CD4-positive, alpha-beta memory T cell (primary cell): ENCODE measurements at regions not wholly inside any gene's neighbourhood (a gene's known extent, or its start where the extent isn't known, plus 50 kb on each side); places are given as distances from the start of the nearest gene placed in this dataset.
"Not testable (repeated sequence)": the region's sequence is repeated elsewhere in the genome, so short reads cannot be mapped to it uniquely, and the experiment has no call there.

Experiments
- CTCF ChIA-PET: fragments of 350-600 bp; sonication (Branson Sonifier 250); formaldehyde crosslinking; loops from one replicate; lab custom pipeline; 2021; ENCODE audit warnings: inconsistent platforms; ENCODE audit not compliant: partially characterized antibody; lab: Charles Lee
- POLR2A ChIA-PET: fragments of 350-600 bp; sonication (Branson Sonifier 250); formaldehyde crosslinking; loops from one replicate; lab custom pipeline; 2021; ENCODE audit not compliant: partially characterized antibody; lab: Charles Lee
- DNase-seq, 5 donors: peaks; one replicate each; pipeline versions ENCODE4 v3.0.0 to v3.0.0-alpha.2; 2020 to 2022; ENCODE audit warnings: mixed read lengths in 1 of 5
- H3K27ac ChIP-seq: one replicate; pipeline ENCODE4 v1.7.0; 2013; ENCODE audit warnings: low read depth, low read length
- H3K27me3 ChIP-seq: 2 replicates; pipeline ENCODE4 v1.7.0; 2013; ENCODE audit warnings: mild to moderate bottlenecking, low read length, moderate library complexity; ENCODE audit not compliant: insufficient read depth
- H3K36me3 ChIP-seq: 2 replicates; pipeline ENCODE4 v1.7.0; 2013; ENCODE audit warnings: mild to moderate bottlenecking, low read length, moderate library complexity; ENCODE audit not compliant: insufficient read depth
- H3K4me1 ChIP-seq: 2 replicates; pipeline ENCODE4 v1.7.0; 2013; ENCODE audit warnings: mild to moderate bottlenecking, low read length, moderate library complexity; ENCODE audit not compliant: insufficient read depth
- H3K4me3 ChIP-seq, 2 donors: one replicate each; pipeline ENCODE4 v1.7.0; 2013; ENCODE audit warnings: low read length in 2 of 2, mild to moderate bottlenecking in 1 of 2
- H3K9me3 ChIP-seq, 2 donors: one replicate each; pipeline ENCODE4 v1.7.0; 2013; ENCODE audit warnings: low read length in 2 of 2, control low read depth in 1 of 2; ENCODE audit not compliant: control insufficient read depth in 1 of 2
- H3K27ac Mint-ChIP-seq, 7 donors: one replicate each; pipeline ENCODE4 v1.8.0; 2020 to 2021; ENCODE audit warnings: mixed read lengths in 7 of 7, mild to moderate bottlenecking in 6 of 7, inconsistent platforms in 3 of 7, moderate library complexity in 3 of 7
- H3K27me3 Mint-ChIP-seq, 2 donors: one replicate each; pipeline ENCODE4 v1.8.0; 2020 to 2021; ENCODE audit warnings: mixed read lengths in 2 of 2
- H3K36me3 Mint-ChIP-seq, 2 donors: one replicate each; pipeline ENCODE4 v1.8.0; 2020 to 2021; ENCODE audit warnings: mixed read lengths in 2 of 2, inconsistent platforms in 1 of 2, mild to moderate bottlenecking in 1 of 2
- H3K4me1 Mint-ChIP-seq, 4 donors: one replicate each; pipeline ENCODE4 v1.8.0; 2020 to 2021; ENCODE audit warnings: mixed read lengths in 4 of 4, mild to moderate bottlenecking in 1 of 4
- H3K4me3 Mint-ChIP-seq, 8 donors: one replicate each; pipeline ENCODE4 v1.8.0; 2020 to 2021; ENCODE audit warnings: mixed read lengths in 8 of 8, mild to moderate bottlenecking in 7 of 8, moderate library complexity in 6 of 8, inconsistent platforms in 3 of 8
- H3K9me3 Mint-ChIP-seq, 8 donors: one replicate each; pipeline ENCODE4 v1.8.0; 2020 to 2021; ENCODE audit warnings: mixed read lengths in 8 of 8, mild to moderate bottlenecking in 5 of 8, inconsistent platforms in 3 of 8, moderate library complexity in 1 of 8
- intact Hi-C: fragments of 100-400 bp; cut with micrococcal nuclease; formaldehyde crosslinking; loops from one replicate; pipeline ENCODE4 v1.15.1; 2023

DNA sequence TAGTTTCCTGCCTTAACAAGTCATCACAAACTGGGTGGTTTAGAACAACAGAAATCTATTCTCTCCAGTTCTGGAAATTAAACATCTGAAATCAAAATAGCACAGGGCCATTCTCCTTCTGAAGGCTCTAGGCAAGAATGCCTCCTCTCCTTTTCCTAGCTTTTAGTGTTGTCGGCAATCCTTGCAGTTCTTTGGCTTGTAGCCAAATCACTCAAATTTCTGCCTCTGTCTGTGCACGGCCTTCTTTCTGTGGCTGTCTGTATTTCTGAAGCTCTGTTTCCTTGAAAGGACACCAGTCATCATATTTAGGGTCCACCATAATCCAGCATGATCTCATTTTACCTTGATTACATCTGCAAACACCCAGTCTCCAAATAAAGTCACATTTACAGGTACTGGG lies 795.5 kb downstream of the METTL15 start:
- no peak for DNase-seq
- Mint-ChIP-seq H3K27me3 (no peaks in the 10 kb centered on the region), H3K27ac (no peak overlapping the region), H3K36me3 (no peaks in the 10 kb centered on the region), H3K9me3 (peaks cover 0 to 18% (median 5%) of the 10 kb centered on the region in 8 donors), H3K4me3 (no peak overlapping the region), H3K4me1 (no peaks in the 10 kb centered on the region)
- intact Hi-C loops, result no loop called here
- ChIA-PET POLR2A (no interaction called here), CTCF (no interaction called here)
- Histone ChIP-seq H3K36me3 (no peaks in the 10 kb centered on the region), H3K4me3 (no peak overlapping the region), H3K27me3 (no peaks in the 10 kb centered on the region), H3K9me3 (no peaks in the 10 kb centered on the region), H3K27ac (no peak overlapping the region), H3K4me1 (no peaks in the 10 kb centered on the region)

DNA sequence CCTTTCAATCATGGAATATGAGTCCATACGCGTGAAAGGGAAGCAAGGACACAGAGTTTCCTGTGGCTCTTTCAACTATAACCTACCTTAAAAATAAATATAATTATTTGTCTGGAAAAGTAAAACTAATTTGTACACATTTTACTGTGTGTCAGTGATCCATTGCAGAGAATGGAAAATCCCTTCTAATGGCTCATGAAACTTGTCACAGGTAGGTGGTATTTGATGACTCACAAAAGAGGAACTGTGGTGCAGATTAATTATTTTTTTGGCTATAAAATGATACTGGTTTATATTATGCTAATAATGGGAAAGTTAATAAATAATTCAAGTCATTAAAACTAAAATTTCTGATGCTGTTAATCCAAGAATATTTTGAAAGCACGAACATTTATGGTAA lies 792.2 kb downstream of the METTL15 start:
- ChIA-PET CTCF (no interaction called here), POLR2A (no interaction called here)
- Mint-ChIP-seq H3K27me3 (no peaks in the 10 kb centered on the region), H3K27ac (no peak overlapping the region), H3K4me1 (no peaks in the 10 kb centered on the region), H3K4me3 (no peak overlapping the region), H3K36me3 (no peaks in the 10 kb centered on the region), H3K9me3 (peaks cover 0 to 18% (median 5%) of the 10 kb centered on the region in 8 donors)
- H3K27me3 ChIP-seq, result no peaks in the 10 kb centered on the region
- intact Hi-C loops, result no loop called here
- no peaks in the 10 kb centered on the region for H3K4me1 ChIP-seq
- DNase-seq, result no peak
- H3K4me3 ChIP-seq, result no peak overlapping the region
- peaks cover 0 to 5% of the 10 kb centered on the region in 2 donors for H3K9me3 ChIP-seq
- no peaks in the 10 kb centered on the region for H3K36me3 ChIP-seq
- no peak overlapping the region for H3K27ac ChIP-seq

DNA sequence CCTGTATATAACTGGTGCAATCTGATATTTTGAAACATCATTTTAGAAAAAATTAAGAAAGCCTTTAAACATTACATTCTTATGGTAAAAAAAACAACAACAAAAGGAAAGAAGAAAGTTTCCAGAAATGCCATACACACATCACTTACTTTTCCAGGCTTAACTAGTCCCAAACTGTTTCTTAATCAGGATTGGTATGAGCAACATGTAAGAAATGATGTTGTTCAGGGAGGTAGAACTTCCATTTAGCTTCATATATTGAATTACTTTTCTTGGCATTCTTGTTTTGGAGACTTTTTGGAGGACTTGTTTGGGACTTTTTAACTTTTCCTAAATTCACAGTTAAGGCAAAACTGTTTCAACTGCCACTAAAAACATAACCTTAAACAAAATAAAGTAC lies 791.5 kb downstream of the METTL15 start:
- Mint-ChIP-seq H3K4me1 (no peaks in the 10 kb centered on the region), H3K9me3 (peaks cover 0 to 18% (median 7%) of the 10 kb centered on the region in 8 donors), H3K27me3 (no peaks in the 10 kb centered on the region), H3K36me3 (no peaks in the 10 kb centered on the region), H3K4me3 (no peak overlapping the region), H3K27ac (no peak overlapping the region)
- Histone ChIP-seq H3K27ac (no peak overlapping the region), H3K9me3 (peaks cover 0 to 5% of the 10 kb centered on the region in 2 donors), H3K4me1 (no peaks in the 10 kb centered on the region), H3K4me3 (no peak overlapping the region), H3K27me3 (no peaks in the 10 kb centered on the region), H3K36me3 (no peaks in the 10 kb centered on the region)
- ChIA-PET CTCF (no interaction called here), POLR2A (no interaction called here)
- intact Hi-C loops, result no loop called here
- DNase-seq, result no peak

DNA sequence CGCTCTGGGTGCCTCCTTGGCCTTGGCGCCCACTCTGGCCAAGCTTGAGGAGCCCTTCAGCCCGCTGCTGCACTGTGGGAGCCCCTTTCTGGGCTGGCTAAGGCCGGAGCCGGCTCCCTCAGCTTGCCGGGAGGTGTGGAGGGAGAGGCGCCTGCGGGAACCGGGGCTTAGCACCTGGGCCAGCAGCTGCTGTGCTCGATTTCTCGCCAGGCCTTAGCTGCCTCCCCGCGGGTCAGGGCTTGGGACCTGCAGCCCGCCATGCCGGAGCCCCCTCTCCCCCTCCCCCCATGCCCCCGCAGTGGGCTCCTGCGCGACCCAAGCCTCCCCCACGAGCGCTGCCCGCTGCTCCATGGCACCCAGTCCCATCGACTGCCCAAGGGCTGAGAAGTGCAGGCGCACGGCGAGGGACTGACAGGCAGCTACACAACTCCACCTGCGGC lies 782.4 kb downstream of the METTL15 start:
- DNase-seq, H3K36me3 ChIP-seq, H3K4me3 Mint-ChIP-seq, H3K4me1 ChIP-seq, H3K4me1 Mint-ChIP-seq, intact Hi-C loops, H3K4me3 ChIP-seq, POLR2A ChIA-PET, H3K27me3 ChIP-seq, H3K27ac ChIP-seq, H3K9me3 ChIP-seq, H3K36me3 Mint-ChIP-seq, CTCF ChIA-PET, H3K27ac Mint-ChIP-seq, H3K27me3 Mint-ChIP-seq: not testable (repeated sequence)
- peaks cover 3 to 21% (median 12%) of the 10 kb centered on the region in 8 donors for H3K9me3 Mint-ChIP-seq

DNA sequence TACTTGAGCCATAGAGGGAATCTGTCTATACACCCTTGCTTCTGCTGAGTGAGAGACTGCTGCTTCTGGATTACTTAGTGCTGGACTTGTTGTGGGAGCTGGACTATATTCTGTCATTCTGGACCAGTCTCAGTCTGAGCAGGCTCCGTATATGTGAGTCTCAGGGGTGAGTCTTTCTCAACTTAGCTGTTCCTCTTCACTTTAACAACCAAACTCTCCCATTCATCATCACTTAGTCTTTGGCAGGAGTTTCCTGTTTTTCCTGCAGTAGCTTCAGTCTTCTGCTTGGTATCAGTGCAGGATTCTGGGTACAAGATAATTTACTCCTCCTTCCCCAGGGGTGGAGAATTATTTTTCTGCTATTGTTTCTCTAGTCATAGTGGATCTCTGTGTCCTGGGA lies 779.5 kb downstream of the METTL15 start:
- no peak overlapping the region for H3K4me3 ChIP-seq
- no peaks in the 10 kb centered on the region for H3K36me3 ChIP-seq
- ChIA-PET POLR2A (no interaction called here), CTCF (no interaction called here)
- no peaks in the 10 kb centered on the region for H3K9me3 ChIP-seq
- H3K4me1 ChIP-seq, result no peaks in the 10 kb centered on the region
- intact Hi-C loops, result no loop called here
- Mint-ChIP-seq H3K9me3 (peaks cover 6 to 19% (median 15%) of the 10 kb centered on the region in 8 donors), H3K27me3 (no peaks in the 10 kb centered on the region), H3K4me1 (no peaks in the 10 kb centered on the region), H3K36me3 (no peaks in the 10 kb centered on the region), H3K27ac (no peak overlapping the region), H3K4me3 (no peak overlapping the region)
- H3K27ac ChIP-seq, result no peak overlapping the region
- H3K27me3 ChIP-seq, result no peaks in the 10 kb centered on the region
- no peak for DNase-seq

DNA sequence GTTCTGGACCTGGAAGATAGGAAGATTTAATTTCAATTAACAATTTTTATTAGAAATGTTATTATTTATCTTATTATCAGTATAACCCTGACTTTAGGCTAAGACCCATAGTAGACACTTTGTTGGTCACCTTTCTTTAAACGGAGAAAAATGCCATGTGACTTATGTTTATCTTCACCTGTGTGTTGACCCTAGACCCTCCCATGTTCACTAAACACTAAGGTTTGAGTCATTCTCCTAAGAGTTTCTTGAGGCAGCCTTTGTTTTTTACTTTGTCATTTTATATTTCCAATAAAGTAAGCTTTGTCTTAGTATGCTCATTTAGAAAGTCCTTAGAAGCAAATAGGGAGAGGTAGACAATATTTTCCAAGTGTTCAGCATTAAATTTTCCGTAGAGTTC lies 771.7 kb downstream of the METTL15 start:
- no peaks in the 10 kb centered on the region for H3K36me3 ChIP-seq
- no peaks in the 10 kb centered on the region for H3K27me3 Mint-ChIP-seq
- H3K27me3 ChIP-seq, result no peaks in the 10 kb centered on the region
- ChIA-PET CTCF (no interaction called here), POLR2A (no interaction called here)
- H3K4me3 ChIP-seq, result no peak overlapping the region
- H3K36me3 Mint-ChIP-seq, result no peaks in the 10 kb centered on the region
- no peak overlapping the region for H3K27ac Mint-ChIP-seq
- H3K27ac ChIP-seq, result no peak overlapping the region
- H3K4me1 ChIP-seq, result no peaks in the 10 kb centered on the region
- DNase-seq, result no peak
- H3K9me3 ChIP-seq, result no peaks in the 10 kb centered on the region
- intact Hi-C loops, result no loop called here
- H3K4me3 Mint-ChIP-seq, result no peak overlapping the region
- peaks cover 0 to 16% (median 5%) of the 10 kb centered on the region in 8 donors for H3K9me3 Mint-ChIP-seq
- H3K4me1 Mint-ChIP-seq, result no peaks in the 10 kb centered on the region

DNA sequence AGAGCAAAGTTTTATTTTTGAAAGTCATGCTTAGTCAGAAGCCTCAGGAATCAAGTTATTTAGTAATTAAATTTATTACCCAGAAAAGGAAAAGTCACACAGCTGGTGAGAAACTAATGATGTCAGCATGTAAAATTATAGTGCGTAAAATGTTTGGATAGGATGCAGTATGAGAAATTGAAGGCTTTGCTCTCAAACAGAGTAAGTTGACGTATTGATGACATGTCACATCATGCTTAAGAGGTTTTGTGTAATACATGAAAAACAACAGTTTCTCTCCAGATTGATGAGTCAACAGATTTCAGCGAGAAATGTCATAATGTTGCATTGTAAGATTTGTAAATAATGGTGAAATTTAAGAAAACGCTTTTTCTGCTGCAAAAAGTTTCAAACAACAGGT lies 769.8 kb downstream of the METTL15 start:
- ChIA-PET POLR2A (no interaction called here), CTCF (no interaction called here)
- H3K4me3 ChIP-seq, result no peak overlapping the region
- DNase-seq, result no peak
- no peaks in the 10 kb centered on the region for H3K27me3 ChIP-seq
- H3K4me1 ChIP-seq, result no peaks in the 10 kb centered on the region
- H3K27me3 Mint-ChIP-seq, result no peaks in the 10 kb centered on the region
- H3K27ac ChIP-seq, result no peak overlapping the region
- no peak overlapping the region for H3K27ac Mint-ChIP-seq
- intact Hi-C loops, result no loop called here
- H3K36me3 ChIP-seq, result no peaks in the 10 kb centered on the region
- H3K4me3 Mint-ChIP-seq, result no peak overlapping the region
- H3K9me3 Mint-ChIP-seq, result peaks cover 0 to 10% (median 1%) of the 10 kb centered on the region in 8 donors
- no peaks in the 10 kb centered on the region for H3K9me3 ChIP-seq
- no peaks in the 10 kb centered on the region for H3K4me1 Mint-ChIP-seq
- no peaks in the 10 kb centered on the region for H3K36me3 Mint-ChIP-seq

DNA sequence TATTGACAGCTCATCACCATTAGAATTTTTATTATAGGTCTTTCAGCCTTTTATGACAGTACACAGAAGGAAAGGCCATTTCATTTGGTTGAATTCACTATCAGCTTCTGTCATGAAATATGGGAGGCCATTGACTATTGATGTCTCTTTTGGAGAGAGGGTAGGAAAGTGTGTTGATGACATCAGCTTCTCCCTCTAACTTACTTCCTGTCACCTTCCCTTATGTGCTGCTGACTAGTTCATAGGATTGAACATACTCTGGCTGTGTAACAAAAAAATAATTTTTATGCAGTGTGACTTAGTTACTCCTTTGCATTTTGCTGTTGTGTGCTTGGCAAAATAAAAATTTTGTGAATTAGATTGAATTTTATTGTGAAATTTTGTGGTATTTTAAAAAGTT lies 769.2 kb downstream of the METTL15 start:
- Histone ChIP-seq H3K4me3 (no peak overlapping the region), H3K27ac (no peak overlapping the region), H3K9me3 (no peaks in the 10 kb centered on the region), H3K27me3 (no peaks in the 10 kb centered on the region), H3K36me3 (no peaks in the 10 kb centered on the region), H3K4me1 (no peaks in the 10 kb centered on the region)
- H3K9me3 Mint-ChIP-seq, result peaks cover 0 to 4% (median 0%) of the 10 kb centered on the region in 8 donors
- H3K36me3 Mint-ChIP-seq, result no peaks in the 10 kb centered on the region
- no peak overlapping the region for H3K4me3 Mint-ChIP-seq
- H3K27ac Mint-ChIP-seq, result no peak overlapping the region
- ChIA-PET POLR2A (no interaction called here), CTCF (no interaction called here)
- no peaks in the 10 kb centered on the region for H3K27me3 Mint-ChIP-seq
- no peak for DNase-seq
- intact Hi-C loops, result no loop called here
- no peaks in the 10 kb centered on the region for H3K4me1 Mint-ChIP-seq
